Neuronal stem cell (in vitro differentiated cells): ENCODE measurements at regions not wholly inside any gene's neighbourhood (a gene's known extent, or its start where the extent isn't known, plus 50 kb on each side); places are given as distances from the start of the nearest gene placed in this dataset.

Source experiments
- DNase-seq: peaks from one replicate; pipeline ENCODE4 v3.0.0-alpha.2; 2013; ENCODE audit warnings: low spot score
- H2AFZ ChIP-seq: one replicate; pipeline ENCODE4 v1.6.1; 2013; ENCODE audit warnings: mild to moderate bottlenecking, low read length, inconsistent platforms
- H2AK5ac ChIP-seq: 2 replicates; pipeline ENCODE4 v1.6.1; 2013; ENCODE audit warnings: low read depth, mild to moderate bottlenecking, inconsistent platforms, low read length, moderate library complexity, mixed read lengths
- H2BK120ac ChIP-seq: 2 replicates; pipeline ENCODE4 v1.6.1; 2013; ENCODE audit warnings: low read depth, mild to moderate bottlenecking, inconsistent platforms, low read length, moderate library complexity, mixed read lengths
- H2BK12ac ChIP-seq: one replicate; pipeline ENCODE4 v1.6.1; 2013; ENCODE audit warnings: low read length, inconsistent platforms
- H2BK15ac ChIP-seq: 2 replicates; pipeline ENCODE4 v1.6.1; 2013; ENCODE audit warnings: mild to moderate bottlenecking, low read length, inconsistent platforms, mixed read lengths
- H2BK5ac ChIP-seq: one replicate; pipeline ENCODE4 v1.6.1; 2013; ENCODE audit warnings: inconsistent platforms, mild to moderate bottlenecking, low read length, moderate library complexity
- H3K14ac ChIP-seq: one replicate; pipeline ENCODE4 v1.6.1; 2013; ENCODE audit warnings: low read length, inconsistent platforms
- H3K18ac ChIP-seq: 2 replicates; pipeline ENCODE4 v1.6.1; 2013; ENCODE audit warnings: low read length, inconsistent platforms
- H3K23ac ChIP-seq: 2 replicates; pipeline ENCODE4 v1.6.1; 2013; ENCODE audit warnings: low read depth, mild to moderate bottlenecking, mixed read lengths, low read length, inconsistent platforms; ENCODE audit not compliant: poor library complexity
- H3K27ac ChIP-seq: replicated peaks from 3 replicates; pipeline ENCODE4 v1.5.1; 2013; ENCODE audit warnings: low read length, inconsistent platforms
- H3K27me3 ChIP-seq, 3 experiments: 2 replicates each; pipeline ENCODE4 v1.6.1; 2013; ENCODE audit warnings: low read length in 3 of 3, mild to moderate bottlenecking in 2 of 3, inconsistent platforms in 1 of 3, low read depth in 1 of 3, mixed read lengths in 1 of 3, moderate library complexity in 1 of 3; ENCODE audit not compliant: control insufficient read depth in 3 of 3, insufficient read depth in 3 of 3
- H3K36me3 ChIP-seq, 2 donors: replicated peaks in 1 of 2; 2 replicates each; pipeline ENCODE4 v1.6.1; 2013; ENCODE audit warnings: low read length in 2 of 2; ENCODE audit not compliant: control insufficient read depth in 2 of 2, insufficient read depth in 2 of 2
- H3K4ac ChIP-seq: 2 replicates; pipeline ENCODE4 v1.6.1; 2013; ENCODE audit warnings: inconsistent platforms, mild to moderate bottlenecking, low read length, moderate library complexity
- H3K4me1 ChIP-seq, 2 donors: 1 replicate in 1 of 2; 2 replicates in 1 of 2; pipeline ENCODE4 v1.6.1; 2013; ENCODE audit warnings: low read length in 2 of 2, low read depth in 1 of 2; ENCODE audit not compliant: control insufficient read depth in 2 of 2, insufficient read depth in 1 of 2
- H3K4me2 ChIP-seq: one replicate; pipeline ENCODE4 v1.6.1; 2013; ENCODE audit warnings: mild to moderate bottlenecking, low read length, inconsistent platforms; ENCODE audit not compliant: insufficient read depth, poor library complexity, severe bottlenecking
- H3K4me3 ChIP-seq, 2 donors: 2 replicates each; pipeline ENCODE4 v1.5.1; 2013; ENCODE audit warnings: low read length in 2 of 2, mild to moderate bottlenecking in 2 of 2, inconsistent platforms in 1 of 2, moderate library complexity in 1 of 2
- H3K79me1 ChIP-seq: one replicate; pipeline ENCODE4 v1.6.1; 2013; ENCODE audit warnings: low read depth, mild to moderate bottlenecking, inconsistent platforms, low read length, moderate library complexity
- H3K9ac ChIP-seq: one replicate; pipeline ENCODE4 v1.6.1; 2013; ENCODE audit warnings: mild to moderate bottlenecking, low read depth, low read length, inconsistent platforms; ENCODE audit not compliant: poor library complexity
- H3K9me3 ChIP-seq, 2 donors: replicated peaks in 1 of 2; 2 replicates each; pipeline versions ENCODE3 to v1.6.1; 2013; ENCODE audit warnings: low read length in 2 of 2, mild to moderate bottlenecking in 2 of 2, inconsistent platforms in 1 of 2, low read depth in 1 of 2, mixed read lengths in 1 of 2, moderate library complexity in 1 of 2; ENCODE audit not compliant: control insufficient read depth in 2 of 2, insufficient read depth in 1 of 2
- H4K8ac ChIP-seq: one replicate; pipeline ENCODE4 v1.6.1; 2013; ENCODE audit warnings: low read depth, mild to moderate bottlenecking, inconsistent platforms, low read length, moderate library complexity
- H4K91ac ChIP-seq: one replicate; pipeline ENCODE4 v1.6.1; 2013; ENCODE audit warnings: low read length, low read depth, mild to moderate bottlenecking, inconsistent platforms; ENCODE audit not compliant: poor library complexity
- WGBS, 2 donors: extraction: QIAGEN DNeasy Blood & Tissue Kit; methylation state at CpG; one replicate each; pipeline ENCODE4 v1.1.7; 2013; ENCODE audit warnings: missing lambda C conversion rate in 2 of 2, mixed read lengths in 1 of 2; ENCODE audit not compliant: insufficient read length in 2 of 2, insufficient replicate concordance in 1 of 2; ENCODE audit errors: extremely low coverage in 2 of 2; 5-methylcytosine and 5-hydroxymethylcytosine counted together

GRCh38 chr9:21583628-21584377 is 101.7 kb upstream of the IFNE start:
- H2BK15ac ChIP-seq: no peak overlapping the region
- WGBS, 2 donors: no CpG with 5 or more reads among the region's 3 CpGs

GRCh38 chr9:21584890-21585289 is 102.8 kb upstream of the IFNE start:
- no peak overlapping the region for H3K18ac ChIP-seq
- H3K4me2 ChIP-seq: no peak overlapping the region
- H2AFZ ChIP-seq: no peak overlapping the region
- H3K27ac ChIP-seq: no peak overlapping the region
- DNase-seq: no peak
- H3K4me1 ChIP-seq: no peaks in the 10 kb centered on the region
- H4K8ac ChIP-seq: no peak overlapping the region
- H3K36me3 ChIP-seq: no peaks in the 10 kb centered on the region
- H2BK120ac ChIP-seq: no peak overlapping the region
- H2BK15ac ChIP-seq: no peak overlapping the region
- no peak overlapping the region for H2BK12ac ChIP-seq
- no peaks in the 10 kb centered on the region for H3K79me1 ChIP-seq
- H3K9me3 ChIP-seq: no peaks in the 10 kb centered on the region
- no peak overlapping the region for H3K4me3 ChIP-seq
- no peak overlapping the region for H4K91ac ChIP-seq
- no peak overlapping the region for H3K4ac ChIP-seq
- H3K27me3 ChIP-seq: no peaks in the 10 kb centered on the region
- no peak overlapping the region for H2AK5ac ChIP-seq
- no peak overlapping the region for H3K9ac ChIP-seq
- WGBS, 2 donors: no CpG with 5 or more reads among the region's 2 CpGs
- no peak overlapping the region for H3K23ac ChIP-seq
- no peak overlapping the region for H3K14ac ChIP-seq
- H2BK5ac ChIP-seq: no peak overlapping the region

More at GRCh38 chr9:21583628-21584377, 101.7 kb upstream of the IFNE start:
- Histone ChIP-seq H3K9me3 (no peaks in the 10 kb centered on the region), H2BK5ac (no peak overlapping the region), H3K4ac (no peak overlapping the region), H2BK120ac (no peak overlapping the region), H3K18ac (no peak overlapping the region), H2AFZ (no peak overlapping the region), H3K27me3 (peaks cover 0 to 2% (median 0%) of the 10 kb centered on the region in 3 experiments), H3K4me1 (no peaks in the 10 kb centered on the region), H3K27ac (no peak overlapping the region), H3K36me3 (no peaks in the 10 kb centered on the region), H4K91ac (no peak overlapping the region), H3K23ac (no peak overlapping the region), H3K79me1 (no peaks in the 10 kb centered on the region), H3K14ac (no peak overlapping the region), H2AK5ac (no peak overlapping the region), H2BK12ac (no peak overlapping the region), H3K9ac (no peak overlapping the region), H3K4me3 (no peak overlapping the region), H3K4me2 (no peak overlapping the region), H4K8ac (no peak overlapping the region)
- no peak for DNase-seq

GRCh38 chr9:21585756-21586752 is 103.9 kb upstream of the IFNE start:
- no peak overlapping the region for H2BK120ac ChIP-seq

More at GRCh38 chr9:21585756-21586752, 103.9 kb upstream of the IFNE start:
- Histone ChIP-seq H3K4me3 (no peak overlapping the region), H3K9ac (no peak overlapping the region), H3K9me3 (no peaks in the 10 kb centered on the region), H3K4me2 (no peak overlapping the region), H2AFZ (no peak overlapping the region), H3K18ac (no peak overlapping the region), H3K14ac (no peak overlapping the region), H2BK5ac (no peak overlapping the region), H4K91ac (no peak overlapping the region), H3K23ac (no peak overlapping the region), H3K4ac (no peak overlapping the region), H2BK12ac (no peak overlapping the region), H3K27ac (no peak overlapping the region), H3K27me3 (no peaks in the 10 kb centered on the region), H2AK5ac (no peak overlapping the region), H4K8ac (no peak overlapping the region), H3K4me1 (no peaks in the 10 kb centered on the region), H3K79me1 (no peaks in the 10 kb centered on the region), H2BK15ac (no peak overlapping the region), H3K36me3 (no peaks in the 10 kb centered on the region)
- no CpG with 5 or more reads among the region's 6 CpGs for WGBS, 2 donors
- DNase-seq: no peak
